Neural cell (in vitro differentiated cells): ENCODE measurements at regions not wholly inside any gene's neighbourhood (a gene's known extent, or its start where the extent isn't known, plus 50 kb on each side); places are given as distances from the start of the nearest gene placed in this dataset.
"Not testable (repeated sequence)": the region's sequence is repeated elsewhere in the genome, so short reads cannot be mapped to it uniquely, and the experiment has no call there.

Experiments used
- H2AFZ ChIP-seq: fragments of 200-600, 300-800 bp; sonication (generic), shearing (Covaris generic); 2 replicates; pipeline ENCODE4 v1.6.0; 2014; ENCODE audit warnings: low read depth, mild to moderate bottlenecking, antibody characterized with exemption, low read length, moderate library complexity
- H3F3A ChIP-seq: fragments of 200-600 bp; shearing (Covaris generic); 2 replicates; pipeline ENCODE4 v1.6.1; 2016; ENCODE audit warnings: mild to moderate bottlenecking, moderate library complexity, mixed read lengths, antibody characterized with exemption, low read length; ENCODE audit not compliant: insufficient read depth, poor library complexity, severe bottlenecking
- H3K27ac ChIP-seq: fragments of 200-600, 300-800 bp; sonication (generic), shearing (Covaris generic); 2 replicates; pipeline ENCODE4 v1.5.1; 2014; ENCODE audit warnings: mild to moderate bottlenecking, low read length, moderate library complexity
- H3K27me3 ChIP-seq: fragments of 300-800, 200-600 bp; sonication (generic), shearing (Covaris generic); 2 replicates; pipeline ENCODE4 v1.6.0; 2014; ENCODE audit warnings: mild to moderate bottlenecking, low read depth, low read length, moderate library complexity; ENCODE audit not compliant: insufficient read depth
- H3K36me3 ChIP-seq: fragments of 300-800, 200-600 bp; sonication (generic), shearing (Covaris generic); 2 replicates; pipeline ENCODE4 v1.5.1; 2014; ENCODE audit warnings: mild to moderate bottlenecking, antibody characterized with exemption, low read length, moderate library complexity; ENCODE audit not compliant: insufficient read depth
- H3K4me2 ChIP-seq: fragments of 300-800, 200-600 bp; sonication (generic), shearing (Covaris generic); 2 replicates; pipeline ENCODE4 v1.6.0; 2014; ENCODE audit warnings: mild to moderate bottlenecking, low read length
- H3K4me3 ChIP-seq: fragments of 300-800, 200-600 bp; sonication (generic), shearing (Covaris generic); 2 replicates; pipeline ENCODE4 v1.5.1; 2014; ENCODE audit warnings: mild to moderate bottlenecking, low read length, moderate library complexity
- H3K79me2 ChIP-seq: fragments of 200-600 bp; shearing (Covaris generic); replicated peaks from 2 replicates; pipeline ENCODE4 v1.6.0; 2014; ENCODE audit warnings: mild to moderate bottlenecking, low read length, moderate library complexity; ENCODE audit not compliant: insufficient read depth
- H3K9ac ChIP-seq: fragments of 300-800, 200-600 bp; sonication (generic), shearing (Covaris generic); 2 replicates; pipeline ENCODE4 v1.6.1; 2016; ENCODE audit warnings: mild to moderate bottlenecking, low read length, mixed read lengths
- H3K9me2 ChIP-seq: fragments of 200-600 bp; shearing (Covaris generic); 2 replicates; pipeline ENCODE4 v1.6.1; 2016; ENCODE audit warnings: mild to moderate bottlenecking, low read length, mixed read lengths; ENCODE audit not compliant: insufficient read depth
- H3K9me3 ChIP-seq: fragments of 200-600, 300-800 bp; sonication (generic), shearing (Covaris generic); 2 replicates; pipeline ENCODE4 v1.6.1; 2016; ENCODE audit warnings: mild to moderate bottlenecking, mixed run types, low read length, moderate library complexity, mixed read lengths
- H4K20me1 ChIP-seq: fragments of 200-600 bp; shearing (Covaris generic); 2 replicates; pipeline ENCODE4 v1.6.1; 2016; ENCODE audit warnings: mild to moderate bottlenecking, mixed run types; ENCODE audit not compliant: insufficient read depth
- EP300 ChIP-seq: fragments of 450-650 bp; conservative IDR thresholded peaks from 2 replicates; pipeline ENCODE4 v1.6.1; 2014; ENCODE audit warnings: antibody characterized with exemption, mild to moderate bottlenecking, moderate library complexity; ENCODE audit not compliant: poor library complexity, severe bottlenecking
- EZH2 ChIP-seq: fragments of 200-600, 300-800 bp; shearing (Covaris generic), sonication (generic); IDR thresholded peaks from 2 replicates; pipeline ENCODE4 v1.6.1; 2014; ENCODE audit warnings: antibody characterized with exemption, low read length, borderline replicate concordance, mild to moderate bottlenecking; ENCODE audit not compliant: insufficient read depth, poor library complexity, severe bottlenecking
- MXI1 ChIP-seq: fragments of 450-650 bp; conservative IDR thresholded peaks from 2 replicates; pipeline ENCODE4 v1.6.1; 2014; ENCODE audit warnings: antibody characterized with exemption, mild to moderate bottlenecking; ENCODE audit not compliant: poor library complexity, severe bottlenecking
- POLR2AphosphoS5 ChIP-seq: IDR thresholded peaks from 2 replicates; pipeline ENCODE4 v1.6.1; 2012
- RAD21 ChIP-seq: fragments of 450-650 bp; conservative IDR thresholded peaks from 2 replicates; pipeline ENCODE4 v1.6.1; 2014; ENCODE audit warnings: antibody characterized with exemption, mild to moderate bottlenecking, moderate library complexity
- SMC3 ChIP-seq: fragments of 450-650 bp; conservative IDR thresholded peaks from 2 replicates; pipeline ENCODE4 v1.6.1; 2014; ENCODE audit warnings: antibody characterized with exemption, mild to moderate bottlenecking, moderate library complexity; ENCODE audit not compliant: poor library complexity
- TAF1 ChIP-seq: IDR thresholded peaks from 2 replicates; pipeline ENCODE4 v1.6.1; 2012; ENCODE audit warnings: low read depth
- TF ChIP-seq, protein P1 (sequence below): IDR thresholded peaks from 2 replicates; pipeline ENCODE4 v1.6.1; 2012; ENCODE audit warnings: borderline replicate concordance
- TF ChIP-seq, protein P2 (sequence below): fragments of 450-650 bp; IDR thresholded peaks from 2 replicates; pipeline ENCODE4 v1.5.1; 2014; ENCODE audit warnings: antibody characterized with exemption, mild to moderate bottlenecking, moderate library complexity; ENCODE audit not compliant: poor library complexity, severe bottlenecking

DNA sequence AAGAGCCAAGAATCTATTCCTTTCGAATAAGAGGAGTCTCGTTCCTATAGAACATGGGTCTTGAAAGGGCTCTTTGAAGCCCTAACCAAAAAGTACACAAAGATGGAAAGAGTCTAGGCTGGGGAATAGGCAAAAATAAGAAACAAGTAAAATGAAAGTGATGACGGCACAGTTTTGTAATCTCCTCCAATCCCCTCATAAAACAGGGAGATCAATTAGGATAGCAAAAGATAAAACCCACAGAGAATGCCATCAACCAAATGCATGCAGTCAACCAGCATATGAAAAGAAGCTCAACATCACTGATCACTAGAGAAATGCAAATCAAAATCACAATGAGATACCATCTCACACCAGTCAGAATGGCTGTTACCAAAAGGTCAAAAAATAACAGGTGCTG, 122.4 kb upstream of the LSM14A start:
- H2AFZ ChIP-seq: no peak overlapping the region
- H3K27me3 ChIP-seq: no peaks in the 10 kb centered on the region
- no peaks in the 10 kb centered on the region for H3K9me3 ChIP-seq
- H3K4me2 ChIP-seq: no peak overlapping the region
- H3K36me3 ChIP-seq: no peaks in the 10 kb centered on the region
- H3K9me2 ChIP-seq: no peaks in the 10 kb centered on the region
- H3K4me3 ChIP-seq: no peak overlapping the region
- H3K79me2 ChIP-seq: no peaks in the 10 kb centered on the region
- no peak overlapping the region for H3K9ac ChIP-seq
- H3F3A ChIP-seq: no peaks in the 10 kb centered on the region
- H3K27ac ChIP-seq: no peak overlapping the region
- no peak for TF ChIP-seq TAF1
- TF ChIP-seq EP300: no peak
- no peak for TF ChIP-seq SMC3
- TF ChIP-seq POLR2AphosphoS5: no peak
- TF ChIP-seq, protein P1, sequence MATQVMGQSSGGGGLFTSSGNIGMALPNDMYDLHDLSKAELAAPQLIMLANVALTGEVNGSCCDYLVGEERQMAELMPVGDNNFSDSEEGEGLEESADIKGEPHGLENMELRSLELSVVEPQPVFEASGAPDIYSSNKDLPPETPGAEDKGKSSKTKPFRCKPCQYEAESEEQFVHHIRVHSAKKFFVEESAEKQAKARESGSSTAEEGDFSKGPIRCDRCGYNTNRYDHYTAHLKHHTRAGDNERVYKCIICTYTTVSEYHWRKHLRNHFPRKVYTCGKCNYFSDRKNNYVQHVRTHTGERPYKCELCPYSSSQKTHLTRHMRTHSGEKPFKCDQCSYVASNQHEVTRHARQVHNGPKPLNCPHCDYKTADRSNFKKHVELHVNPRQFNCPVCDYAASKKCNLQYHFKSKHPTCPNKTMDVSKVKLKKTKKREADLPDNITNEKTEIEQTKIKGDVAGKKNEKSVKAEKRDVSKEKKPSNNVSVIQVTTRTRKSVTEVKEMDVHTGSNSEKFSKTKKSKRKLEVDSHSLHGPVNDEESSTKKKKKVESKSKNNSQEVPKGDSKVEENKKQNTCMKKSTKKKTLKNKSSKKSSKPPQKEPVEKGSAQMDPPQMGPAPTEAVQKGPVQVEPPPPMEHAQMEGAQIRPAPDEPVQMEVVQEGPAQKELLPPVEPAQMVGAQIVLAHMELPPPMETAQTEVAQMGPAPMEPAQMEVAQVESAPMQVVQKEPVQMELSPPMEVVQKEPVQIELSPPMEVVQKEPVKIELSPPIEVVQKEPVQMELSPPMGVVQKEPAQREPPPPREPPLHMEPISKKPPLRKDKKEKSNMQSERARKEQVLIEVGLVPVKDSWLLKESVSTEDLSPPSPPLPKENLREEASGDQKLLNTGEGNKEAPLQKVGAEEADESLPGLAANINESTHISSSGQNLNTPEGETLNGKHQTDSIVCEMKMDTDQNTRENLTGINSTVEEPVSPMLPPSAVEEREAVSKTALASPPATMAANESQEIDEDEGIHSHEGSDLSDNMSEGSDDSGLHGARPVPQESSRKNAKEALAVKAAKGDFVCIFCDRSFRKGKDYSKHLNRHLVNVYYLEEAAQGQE: no peak
- TF ChIP-seq RAD21: no peak
- no peak for TF ChIP-seq MXI1
- TF ChIP-seq, protein P2, sequence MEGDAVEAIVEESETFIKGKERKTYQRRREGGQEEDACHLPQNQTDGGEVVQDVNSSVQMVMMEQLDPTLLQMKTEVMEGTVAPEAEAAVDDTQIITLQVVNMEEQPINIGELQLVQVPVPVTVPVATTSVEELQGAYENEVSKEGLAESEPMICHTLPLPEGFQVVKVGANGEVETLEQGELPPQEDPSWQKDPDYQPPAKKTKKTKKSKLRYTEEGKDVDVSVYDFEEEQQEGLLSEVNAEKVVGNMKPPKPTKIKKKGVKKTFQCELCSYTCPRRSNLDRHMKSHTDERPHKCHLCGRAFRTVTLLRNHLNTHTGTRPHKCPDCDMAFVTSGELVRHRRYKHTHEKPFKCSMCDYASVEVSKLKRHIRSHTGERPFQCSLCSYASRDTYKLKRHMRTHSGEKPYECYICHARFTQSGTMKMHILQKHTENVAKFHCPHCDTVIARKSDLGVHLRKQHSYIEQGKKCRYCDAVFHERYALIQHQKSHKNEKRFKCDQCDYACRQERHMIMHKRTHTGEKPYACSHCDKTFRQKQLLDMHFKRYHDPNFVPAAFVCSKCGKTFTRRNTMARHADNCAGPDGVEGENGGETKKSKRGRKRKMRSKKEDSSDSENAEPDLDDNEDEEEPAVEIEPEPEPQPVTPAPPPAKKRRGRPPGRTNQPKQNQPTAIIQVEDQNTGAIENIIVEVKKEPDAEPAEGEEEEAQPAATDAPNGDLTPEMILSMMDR: no peak
- no peak for TF ChIP-seq EZH2
- H4K20me1 ChIP-seq: no peaks in the 10 kb centered on the region

DNA sequence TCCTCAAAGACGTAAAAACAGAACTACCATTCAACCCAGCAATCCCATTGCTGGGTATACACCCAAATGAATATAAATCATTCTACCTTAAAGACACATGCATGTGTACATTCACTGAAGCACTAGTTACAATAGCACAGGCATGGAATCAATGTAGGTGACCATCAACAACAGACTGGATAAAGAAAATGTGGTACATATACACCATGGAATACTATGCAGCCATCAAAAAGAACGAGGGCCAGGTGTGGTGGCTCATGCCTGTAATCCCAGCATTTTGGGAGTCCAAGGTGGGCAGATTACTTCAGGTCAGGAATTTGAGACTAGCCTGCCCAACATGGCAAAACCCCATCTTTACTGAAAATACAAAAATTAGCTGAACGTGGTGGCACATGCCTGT, 121.9 kb upstream of the LSM14A start:
- not testable (repeated sequence) for H4K20me1 ChIP-seq

DNA sequence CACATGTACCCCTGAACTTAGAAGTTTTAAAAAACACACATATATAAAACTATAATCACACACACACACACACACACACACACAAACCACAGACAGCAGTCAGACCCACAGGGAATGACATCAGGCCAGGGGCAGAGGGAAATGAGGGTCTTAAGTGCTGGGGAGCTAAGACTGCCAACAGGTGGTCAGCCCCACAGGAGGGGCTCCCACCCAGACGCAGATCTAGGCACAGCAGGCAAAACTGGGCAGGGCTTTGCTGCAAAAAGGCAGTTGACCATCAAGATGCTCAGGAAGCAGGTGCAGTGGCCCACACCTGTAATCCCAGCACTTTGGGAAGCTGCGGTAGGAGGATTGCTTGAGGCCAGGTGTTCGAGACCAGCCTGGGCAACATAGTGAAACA, 121.0 kb upstream of the LSM14A start:
- TF ChIP-seq, protein P1: no peak
- TF ChIP-seq RAD21: no peak
- TF ChIP-seq EP300: no peak
- TF ChIP-seq, protein P2: no peak
- TF ChIP-seq TAF1: no peak
- no peak for TF ChIP-seq EZH2
- no peak for TF ChIP-seq POLR2AphosphoS5
- no peak for TF ChIP-seq SMC3
- no peak for TF ChIP-seq MXI1
- no peaks in the 10 kb centered on the region for H3K36me3 ChIP-seq

More for the DNA sequence above, 121.9 kb upstream of the LSM14A start:
- not testable (repeated sequence) for H3K27me3 ChIP-seq, H3K4me2 ChIP-seq, H2AFZ ChIP-seq, H3F3A ChIP-seq, H3K27ac ChIP-seq, H3K9me3 ChIP-seq, H3K79me2 ChIP-seq, H3K9ac ChIP-seq, H3K4me3 ChIP-seq, H3K36me3 ChIP-seq, H3K9me2 ChIP-seq

More for the DNA sequence above, 121.0 kb upstream of the LSM14A start:
- no peaks in the 10 kb centered on the region for H3K9me3 ChIP-seq
- H3K4me2 ChIP-seq: no peak overlapping the region
- no peaks in the 10 kb centered on the region for H3F3A ChIP-seq
- no peak overlapping the region for H3K4me3 ChIP-seq
- no peak overlapping the region for H3K9ac ChIP-seq
- no peaks in the 10 kb centered on the region for H3K9me2 ChIP-seq
- H3K79me2 ChIP-seq: no peaks in the 10 kb centered on the region
- H3K27me3 ChIP-seq: no peaks in the 10 kb centered on the region
- H3K27ac ChIP-seq: no peak overlapping the region
- no peak overlapping the region for H2AFZ ChIP-seq
- no peaks in the 10 kb centered on the region for H4K20me1 ChIP-seq
